ENCODE measurements at regions not wholly inside any gene's neighbourhood (a gene's known extent, or its start where the extent isn't known, plus 50 kb on each side); places are given as distances from the start of the nearest gene placed in this dataset.

DNA sequence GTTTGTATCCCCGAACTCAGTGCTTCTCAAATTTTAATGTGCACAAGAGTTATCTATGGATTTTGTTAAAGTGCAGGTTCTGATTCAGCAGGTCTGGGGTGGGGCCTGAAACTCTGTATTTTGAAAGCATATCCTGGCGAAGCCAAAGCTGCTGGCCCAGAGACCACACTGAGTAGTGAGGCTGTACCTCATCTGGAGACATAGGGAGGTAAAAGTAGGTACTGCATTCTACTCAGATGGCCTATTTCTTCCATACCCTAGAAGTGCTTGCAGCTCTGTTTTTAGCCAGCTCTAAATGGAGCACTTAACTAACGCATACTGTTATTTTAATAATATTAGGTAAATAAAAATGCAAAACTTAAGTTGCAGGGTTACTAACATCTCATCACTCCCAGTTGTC is 206.2 kb upstream of the PRNP start:
- DNase-seq (ENCODE audit: low read depth, low spot score): no peak
- no peak overlapping the region for H3K4me3 ChIP-seq
- TF ChIP-seq FOXP2 (optimal IDR thresholded peaks at IDR 0.05; ENCODE audit: control extremely low read depth, extremely low read length, insufficient read depth) (no peak), POLR2AphosphoS5 (IDR thresholded peaks at IDR 0.05; ENCODE audit: borderline replicate concordance, low read depth, low read length) (no peak), EZH2 (IDR thresholded peaks at IDR 0.05) (no peak)
- H3K27ac ChIP-seq: peak overlapping the region; percentile 100
- H3K36me3 ChIP-seq (ENCODE audit: insufficient read depth, low read length): peaks cover 5% of the 10 kb centered on the region; the same call in 1 of the 2 replicates
- peaks cover 8% of the 10 kb centered on the region; the same call in 1 of the 2 replicates for H3K9me3 ChIP-seq (ENCODE audit: low read depth, low read length)
- no peak overlapping the region for H3K9ac ChIP-seq (ENCODE audit: insufficient read length)

DNA sequence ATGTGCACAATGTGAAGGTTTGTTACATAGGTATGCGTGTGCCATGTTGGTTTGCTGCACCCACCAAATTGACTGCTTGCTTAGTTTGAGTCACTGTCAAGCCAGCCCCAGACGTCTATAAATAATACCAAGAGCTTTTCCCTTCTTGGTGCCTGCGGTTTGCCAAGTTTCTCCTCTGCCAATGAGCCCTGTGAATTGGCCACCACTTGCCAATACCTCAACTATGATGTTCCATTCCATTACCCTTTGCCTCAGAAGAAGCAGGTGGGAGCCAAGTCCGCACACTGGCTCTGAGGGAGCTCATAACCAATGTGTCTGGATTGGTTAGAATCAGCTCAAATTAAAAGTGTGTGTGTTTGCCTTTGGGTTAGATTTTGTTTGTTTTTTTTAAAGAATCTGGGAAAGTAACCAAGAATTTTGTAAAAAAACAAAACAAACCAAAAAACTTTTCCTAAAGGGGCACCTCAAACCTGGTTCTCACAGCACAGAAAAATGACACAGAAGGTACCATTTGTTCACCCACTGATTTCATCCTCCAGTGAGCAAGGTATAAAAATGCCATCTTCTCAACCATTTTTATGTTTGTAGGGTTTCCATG is 209.3 kb upstream of the PRNP start:
- H3K9me3 ChIP-seq (ENCODE audit: low read depth, low read length): peaks cover 8% of the 10 kb centered on the region; the same call in 1 of the 2 replicates
- DNase-seq (ENCODE audit: low read depth, low spot score): no peak
- no peak for TF ChIP-seq FOXP2 (optimal IDR thresholded peaks at IDR 0.05; ENCODE audit: control extremely low read depth, extremely low read length, insufficient read depth)
- TF ChIP-seq POLR2AphosphoS5 (IDR thresholded peaks at IDR 0.05; ENCODE audit: borderline replicate concordance, low read depth, low read length): no peak
- no peak for TF ChIP-seq EZH2 (IDR thresholded peaks at IDR 0.05)
- no peak overlapping the region for H3K27ac ChIP-seq
- no peak overlapping the region for H3K9ac ChIP-seq (ENCODE audit: insufficient read length)
- H3K4me3 ChIP-seq: no peak overlapping the region
- H3K36me3 ChIP-seq (ENCODE audit: insufficient read depth, low read length): peaks cover 5% of the 10 kb centered on the region; the same call in 1 of the 2 replicates

DNA sequence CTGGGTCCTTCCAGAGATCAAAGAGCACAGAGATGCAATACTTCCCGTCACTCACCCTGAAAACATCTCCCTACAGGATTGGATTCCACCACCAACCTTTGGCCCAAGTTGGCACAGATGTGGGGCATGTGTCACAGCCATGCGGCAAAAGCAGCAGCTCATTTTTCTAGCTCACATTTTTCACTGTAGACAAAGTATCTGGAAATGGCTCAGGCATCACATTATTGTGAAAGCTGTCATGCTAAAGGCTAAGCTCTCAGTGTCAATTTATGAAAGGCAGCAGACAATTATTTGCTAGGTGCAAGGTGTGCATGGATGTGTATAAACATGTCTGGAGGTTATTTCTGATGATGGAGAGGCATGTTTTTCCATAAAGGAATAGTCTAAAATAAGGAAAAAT is 213.3 kb upstream of the PRNP start:
- no peak for TF ChIP-seq POLR2AphosphoS5 (IDR thresholded peaks at IDR 0.05; ENCODE audit: borderline replicate concordance, low read depth, low read length)
- no peak for TF ChIP-seq FOXP2 (optimal IDR thresholded peaks at IDR 0.05; ENCODE audit: control extremely low read depth, extremely low read length, insufficient read depth)
- TF ChIP-seq EZH2 (IDR thresholded peaks at IDR 0.05): no peak
- DNase-seq (ENCODE audit: low read depth, low spot score): no peak
- Histone ChIP-seq H3K4me3 (no peak overlapping the region), H3K36me3 (ENCODE audit: insufficient read depth, low read length) (0 out of 2 replicates have a peak, but pooled peaks cover under 1% of the 10 kb centered on the region), H3K27ac (no peak overlapping the region), H3K9me3 (ENCODE audit: low read depth, low read length) (peaks cover 3% of the 10 kb centered on the region; the same call in 1 of the 2 replicates), H3K9ac (ENCODE audit: insufficient read length) (no peak overlapping the region)

DNA sequence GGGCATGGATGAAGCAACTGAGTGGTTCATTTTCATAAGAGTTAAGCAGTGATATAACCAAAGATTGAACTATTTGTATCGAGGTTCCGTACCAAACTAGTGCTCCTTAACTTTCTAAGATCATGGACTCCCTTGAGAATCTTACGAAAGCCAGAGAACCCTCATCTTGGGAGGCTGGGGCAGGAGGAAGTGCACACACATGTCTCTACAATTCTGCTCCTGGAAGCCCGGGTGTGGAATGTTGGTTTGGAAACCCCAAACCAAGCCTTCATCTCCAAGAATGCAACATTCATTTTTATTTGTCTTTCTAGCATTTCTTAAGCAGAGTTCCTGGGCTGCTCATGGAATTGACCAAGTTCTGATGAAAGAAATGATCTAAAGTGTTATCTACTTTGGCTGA is 215.0 kb upstream of the PRNP start:
- TF ChIP-seq POLR2AphosphoS5 (IDR thresholded peaks at IDR 0.05; ENCODE audit: borderline replicate concordance, low read depth, low read length): no peak
- TF ChIP-seq EZH2 (IDR thresholded peaks at IDR 0.05): no peak
- no peak for TF ChIP-seq FOXP2 (optimal IDR thresholded peaks at IDR 0.05; ENCODE audit: control extremely low read depth, extremely low read length, insufficient read depth)
- no peaks in the 10 kb centered on the region; the same call in 1 of the 2 replicates for H3K36me3 ChIP-seq (ENCODE audit: insufficient read depth, low read length)
- peak overlapping the region; percentile 96 for H3K27ac ChIP-seq
- no peak for DNase-seq (ENCODE audit: low read depth, low spot score)
- H3K9ac ChIP-seq (ENCODE audit: insufficient read length): peak overlapping the region; percentile 58
- H3K9me3 ChIP-seq (ENCODE audit: low read depth, low read length): no peaks in the 10 kb centered on the region
- peak overlapping the region; percentile 88 for H3K4me3 ChIP-seq

DNA sequence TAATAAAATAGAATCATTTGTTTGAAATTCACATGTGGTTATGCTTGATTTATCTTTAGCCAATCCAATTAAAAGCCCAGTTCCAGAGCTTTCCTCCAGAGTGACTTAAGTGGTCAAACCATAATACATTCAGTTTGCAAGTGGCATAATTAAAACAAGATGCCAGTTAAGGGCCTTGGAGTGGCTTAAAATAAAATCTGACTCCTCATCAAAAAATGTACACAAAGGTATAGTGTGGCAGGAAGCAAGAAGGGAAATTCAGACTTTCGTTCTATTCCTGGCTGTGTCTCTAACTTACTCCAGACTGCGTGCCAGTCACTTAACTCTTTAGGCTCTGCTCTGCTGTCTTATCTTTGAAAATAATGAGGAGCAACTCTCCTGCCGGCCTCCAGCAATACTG is 215.9 kb upstream of the PRNP start:
- TF ChIP-seq POLR2AphosphoS5 (IDR thresholded peaks at IDR 0.05; ENCODE audit: borderline replicate concordance, low read depth, low read length): peak; percentile 70; the same call in 1 of the 2 replicates
- TF ChIP-seq EZH2 (IDR thresholded peaks at IDR 0.05): no peak
- peak; percentile 91 for DNase-seq (ENCODE audit: low read depth, low spot score)
- peak overlapping the region; percentile 96 for H3K27ac ChIP-seq

DNA sequence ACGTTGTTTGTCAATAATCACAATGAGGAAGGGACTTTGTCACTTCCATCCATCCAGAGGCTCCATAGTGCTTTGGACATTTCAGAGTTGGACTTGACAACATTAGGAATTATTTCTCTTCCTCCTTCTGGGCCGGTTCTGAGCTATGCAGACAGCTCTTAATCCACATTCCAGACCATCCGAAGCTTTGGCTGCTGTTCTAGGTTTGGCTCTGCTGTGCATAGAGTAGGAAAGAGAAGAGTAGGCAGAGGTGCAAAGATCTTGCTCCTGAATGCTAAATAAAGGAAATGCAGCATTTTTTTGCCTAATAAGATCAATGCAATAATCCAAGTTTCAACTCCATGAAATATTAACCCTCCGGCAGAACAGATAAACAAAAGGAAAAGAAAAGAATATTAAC is 216.3 kb upstream of the PRNP start:
- H3K4me3 ChIP-seq: peak overlapping the region; percentile 88
- H3K36me3 ChIP-seq (ENCODE audit: insufficient read depth, low read length): peaks cover 5% of the 10 kb centered on the region; the same call in 1 of the 2 replicates
- peak overlapping the region; percentile 96 for H3K27ac ChIP-seq
- no peak for DNase-seq (ENCODE audit: low read depth, low spot score)
- H3K9me3 ChIP-seq (ENCODE audit: low read depth, low read length): no peaks in the 10 kb centered on the region
- peak overlapping the region; percentile 86 for H3K9ac ChIP-seq (ENCODE audit: insufficient read length)
- no peak for TF ChIP-seq EZH2 (IDR thresholded peaks at IDR 0.05)
- no peak for TF ChIP-seq FOXP2 (optimal IDR thresholded peaks at IDR 0.05; ENCODE audit: control extremely low read depth, extremely low read length, insufficient read depth)
- no peak for TF ChIP-seq POLR2AphosphoS5 (IDR thresholded peaks at IDR 0.05; ENCODE audit: borderline replicate concordance, low read depth, low read length)

More for the DNA sequence above, 215.9 kb upstream of the PRNP start:
- Histone ChIP-seq H3K9me3 (ENCODE audit: low read depth, low read length) (no peaks in the 10 kb centered on the region), H3K9ac (ENCODE audit: insufficient read length) (peak overlapping the region; percentile 86), H3K36me3 (ENCODE audit: insufficient read depth, low read length) (peaks cover 1% of the 10 kb centered on the region; the same call in 1 of the 2 replicates), H3K4me3 (peak overlapping the region; percentile 88)

DNA sequence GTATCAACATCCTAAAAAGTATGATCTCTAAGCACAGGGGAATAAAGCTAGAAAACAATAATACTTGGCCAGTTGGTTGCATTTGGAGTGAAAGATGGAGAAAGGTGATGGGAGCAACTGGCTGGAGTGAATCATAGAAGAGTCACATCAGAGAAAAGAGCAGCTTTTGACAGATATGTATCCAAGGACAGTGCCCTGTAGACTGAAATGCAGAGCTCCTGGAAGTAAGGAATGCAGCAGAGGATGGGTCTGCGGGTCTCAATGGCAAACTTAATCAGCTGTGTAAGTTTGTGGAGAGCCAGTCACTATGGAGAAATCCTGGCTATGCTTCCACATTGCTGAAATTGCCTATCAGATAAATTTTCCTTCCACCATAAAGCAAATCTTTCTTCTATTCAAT is 218.1 kb upstream of the PRNP start:
- H3K9ac ChIP-seq (ENCODE audit: insufficient read length): peak overlapping the region; percentile 86

DNA sequence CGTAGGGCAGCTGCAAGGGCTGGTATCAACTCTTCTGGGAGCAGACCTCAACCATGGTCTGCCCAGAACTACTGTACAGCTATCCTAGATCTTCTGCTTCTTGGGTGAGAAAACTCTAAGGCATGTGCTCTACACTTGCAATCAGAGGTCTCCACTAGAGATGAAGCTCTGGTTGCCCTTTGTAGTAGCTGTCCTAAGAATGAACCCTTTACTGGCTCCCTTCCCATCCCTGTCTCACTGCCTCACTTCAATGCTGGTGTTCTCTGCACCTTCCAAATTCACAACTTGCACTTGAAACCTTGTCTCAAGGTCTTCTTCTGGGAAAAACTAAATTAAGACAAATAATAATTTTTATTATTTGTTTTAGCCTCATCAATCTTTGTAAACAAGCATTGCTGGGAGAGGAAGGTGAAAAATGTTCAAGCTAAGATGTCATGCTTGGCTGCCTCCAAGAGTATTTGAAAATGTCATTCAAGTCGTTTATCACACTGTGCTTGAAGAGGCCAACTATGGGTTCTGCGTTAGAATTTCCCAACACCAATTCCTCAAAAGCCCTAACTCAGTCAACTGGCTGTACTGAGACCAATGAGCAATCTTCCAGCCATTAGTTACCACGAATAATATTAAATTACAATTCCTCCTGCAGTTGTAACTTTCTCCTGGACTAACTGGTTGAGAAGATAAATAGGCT is 216.9 kb upstream of the ADRA1D start:
- no peak for TF ChIP-seq FOXP2 (optimal IDR thresholded peaks at IDR 0.05; ENCODE audit: control extremely low read depth, extremely low read length, insufficient read depth)
- no peak for TF ChIP-seq POLR2AphosphoS5 (IDR thresholded peaks at IDR 0.05; ENCODE audit: borderline replicate concordance, low read depth, low read length)
- H3K4me3 ChIP-seq: peak overlapping the region; percentile 88
- no peak for DNase-seq (ENCODE audit: low read depth, low spot score)
- peaks cover 25% of the 10 kb centered on the region for H3K36me3 ChIP-seq (ENCODE audit: insufficient read depth, low read length)
- no peaks in the 10 kb centered on the region for H3K9me3 ChIP-seq (ENCODE audit: low read depth, low read length)
- H3K27ac ChIP-seq: no peak overlapping the region
- H3K9ac ChIP-seq (ENCODE audit: insufficient read length): peak overlapping the region; percentile 86

More for the DNA sequence above, 218.1 kb upstream of the PRNP start:
- Histone ChIP-seq H3K4me3 (peak overlapping the region; percentile 88), H3K36me3 (ENCODE audit: insufficient read depth, low read length) (peaks cover 14% of the 10 kb centered on the region), H3K27ac (peak overlapping the region; percentile 96), H3K9me3 (ENCODE audit: low read depth, low read length) (no peaks in the 10 kb centered on the region)
- DNase-seq (ENCODE audit: low read depth, low spot score): no peak
- no peak for TF ChIP-seq FOXP2 (optimal IDR thresholded peaks at IDR 0.05; ENCODE audit: control extremely low read depth, extremely low read length, insufficient read depth)
- no peak for TF ChIP-seq EZH2 (IDR thresholded peaks at IDR 0.05)
- TF ChIP-seq POLR2AphosphoS5 (IDR thresholded peaks at IDR 0.05; ENCODE audit: borderline replicate concordance, low read depth, low read length): no peak
